Occipital lobe (tissue), 1 donor: ENCODE measurements at regions not wholly inside any gene's neighbourhood (a gene's known extent, or its start where the extent isn't known, plus 50 kb on each side); places are given as distances from the start of the nearest gene placed in this dataset.
"Not testable (repeated sequence)": the region's sequence is repeated elsewhere in the genome, so short reads cannot be mapped to it uniquely, and the experiment has no call there.

ENCODE experiments used
- DNase-seq: peaks from one replicate; lab custom pipeline; 2025; lab: John Stamatoyannopoulos, UW

DNA sequence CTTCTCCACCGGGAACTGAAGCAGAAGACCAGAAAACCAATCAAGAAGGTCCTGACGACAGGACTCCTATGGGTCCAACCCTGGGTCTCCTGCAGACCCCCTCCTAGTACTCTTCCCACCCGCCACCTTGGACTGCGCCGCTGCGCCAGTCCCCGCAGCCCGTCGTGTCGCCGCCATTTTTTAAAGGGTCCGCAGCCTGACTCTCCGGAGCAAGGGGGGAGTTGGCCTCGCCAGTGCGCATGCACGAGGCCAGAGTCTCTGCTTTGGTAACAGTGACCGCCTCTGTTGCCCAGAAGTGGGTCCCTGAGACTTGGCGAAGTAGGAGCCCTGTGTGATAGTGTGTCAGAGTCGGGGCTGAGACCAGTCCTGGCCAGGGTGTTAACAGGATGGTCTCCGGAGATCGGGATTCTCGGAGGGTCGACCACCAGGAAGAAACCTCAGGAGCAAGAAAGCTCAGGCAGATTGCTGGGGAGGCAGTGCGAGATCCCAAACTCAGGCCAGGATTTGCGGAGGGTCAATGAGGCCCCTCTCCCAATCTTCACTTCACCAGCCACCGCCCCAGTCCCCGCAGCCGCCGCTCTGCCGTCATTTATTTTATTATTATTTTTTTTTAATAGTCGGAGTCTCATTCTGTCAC is 612.5 kb downstream of the KCNJ18 start:
- DNase-seq, result no peak

DNA sequence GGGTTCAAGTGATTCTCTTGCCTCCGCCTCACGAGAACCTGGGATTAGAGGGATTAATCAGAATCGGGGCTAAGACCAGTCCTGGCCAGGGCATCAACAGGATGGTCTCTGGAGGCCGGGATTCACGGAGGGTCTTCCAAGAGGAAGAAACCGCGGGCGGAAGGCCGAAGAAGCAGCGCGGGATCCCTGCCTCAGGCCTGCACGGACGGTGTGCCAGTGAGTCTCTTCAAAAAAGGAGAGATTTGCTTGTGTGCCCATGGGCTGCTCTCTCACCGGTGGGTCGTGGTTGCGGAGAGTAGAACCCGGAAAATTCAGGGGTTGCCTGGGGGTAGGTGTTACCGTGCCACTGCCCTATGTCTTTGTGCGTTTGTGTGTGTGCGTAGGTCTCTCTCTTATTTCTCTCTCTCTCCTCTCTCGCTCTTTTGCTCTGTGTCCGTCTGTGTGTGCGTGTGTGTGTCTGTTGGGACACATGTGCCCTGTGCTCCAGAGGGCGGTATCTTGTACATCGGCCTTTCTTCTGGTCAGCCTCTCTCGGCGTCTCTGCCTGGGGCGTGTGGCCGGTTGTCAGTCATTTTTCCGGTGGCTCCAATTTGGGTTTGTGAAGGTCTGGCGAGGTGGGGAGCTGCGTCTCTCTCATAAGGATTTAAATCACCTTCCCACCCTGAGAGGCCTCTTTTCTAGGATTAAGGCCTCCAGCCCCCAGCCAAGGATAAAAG is 613.2 kb downstream of the KCNJ18 start:
- DNase-seq, result no peak

- DNase-seq, result not testable (repeated sequence)
These were observed 618.0 kb downstream of the KCNJ18 start for GRCh38 chr17:22310292-22310691.

DNA sequence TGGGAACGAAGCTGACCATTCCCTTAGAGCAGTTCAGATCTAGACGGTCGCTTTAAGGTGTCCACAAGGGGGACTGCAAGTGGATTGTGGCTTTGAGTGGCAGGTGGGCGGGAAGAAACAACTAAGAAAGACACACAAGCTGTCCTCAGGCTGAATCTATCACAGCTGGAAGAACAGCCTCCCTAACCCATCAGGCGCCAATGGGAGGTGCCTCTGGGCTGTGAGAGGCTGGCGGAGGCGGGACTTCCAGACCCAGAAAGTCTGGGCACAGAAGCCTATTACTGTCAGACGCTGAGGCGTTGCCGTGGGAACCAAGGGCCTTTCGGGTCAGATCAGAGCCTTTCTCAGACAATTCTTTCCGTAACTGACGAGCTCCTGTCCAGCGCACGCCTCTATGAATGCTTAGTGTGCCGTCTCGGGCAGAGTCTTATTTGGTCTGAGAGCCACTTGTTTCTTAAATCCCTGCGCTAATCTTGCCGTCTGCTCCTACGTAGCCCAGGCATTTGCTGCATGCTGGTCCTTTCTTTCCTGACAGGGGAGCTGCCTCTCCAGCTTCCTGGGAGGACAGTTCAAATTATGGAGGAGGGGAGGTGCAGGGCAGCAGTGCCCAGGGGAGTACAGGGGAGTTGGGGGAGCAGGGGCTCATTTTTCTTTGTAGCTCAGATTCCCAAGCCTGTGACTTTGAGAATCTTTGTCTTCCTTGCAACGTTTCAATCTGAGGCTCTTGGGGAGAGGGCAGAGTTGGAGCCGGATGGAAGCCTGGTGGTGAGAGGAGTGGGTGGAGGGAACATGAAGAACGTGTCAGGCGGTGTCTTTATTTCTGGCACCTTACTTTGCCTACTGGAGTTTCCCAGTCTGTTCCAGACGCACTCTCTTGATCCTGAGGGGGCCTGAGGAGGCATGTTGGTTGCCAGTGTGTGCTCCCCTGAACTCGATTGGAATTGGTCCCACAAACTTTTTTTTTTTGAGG is 618.7 kb downstream of the KCNJ18 start:
- peak; percentile 32 for DNase-seq

GRCh38 chr17:22321001-22321400 is 628.7 kb downstream of the KCNJ18 start:
- not testable (repeated sequence) for DNase-seq

DNA sequence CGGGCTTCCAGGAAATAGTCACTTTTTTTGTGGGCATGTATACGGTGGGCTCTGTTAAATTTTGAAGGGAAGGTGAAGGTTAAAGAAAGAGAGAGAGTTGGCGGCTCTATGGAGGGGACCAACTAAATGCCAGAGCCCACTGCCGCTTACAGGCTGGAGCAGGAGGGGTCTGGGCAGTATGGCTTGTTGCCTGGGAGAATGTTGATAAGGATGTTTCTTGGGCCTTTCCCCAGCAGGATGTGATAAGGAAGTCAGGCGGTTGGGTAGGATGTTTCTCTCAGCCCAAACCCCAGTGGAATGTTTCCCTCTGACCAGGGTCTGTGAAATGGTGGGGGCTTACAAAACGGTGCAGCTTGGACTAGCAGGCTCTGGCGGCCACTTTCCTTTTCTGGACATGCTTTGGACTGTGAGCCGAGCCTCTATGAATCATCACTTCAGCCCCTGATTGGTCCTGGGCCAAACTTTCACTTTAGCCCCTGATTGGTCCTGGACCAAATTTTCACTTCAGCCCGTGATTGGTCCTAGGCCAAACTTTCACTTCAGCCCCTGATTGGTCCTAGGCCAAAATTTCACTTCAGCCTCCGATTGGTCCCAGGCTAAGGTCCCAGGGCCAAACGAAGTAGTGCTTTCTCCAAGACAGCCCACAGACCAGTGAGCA is 630.7 kb downstream of the KCNJ18 start:
- not testable (repeated sequence) for DNase-seq

GRCh38 chr17:22337467-22337866 is 645.1 kb downstream of the KCNJ18 start:
- DNase-seq, result no peak

DNA sequence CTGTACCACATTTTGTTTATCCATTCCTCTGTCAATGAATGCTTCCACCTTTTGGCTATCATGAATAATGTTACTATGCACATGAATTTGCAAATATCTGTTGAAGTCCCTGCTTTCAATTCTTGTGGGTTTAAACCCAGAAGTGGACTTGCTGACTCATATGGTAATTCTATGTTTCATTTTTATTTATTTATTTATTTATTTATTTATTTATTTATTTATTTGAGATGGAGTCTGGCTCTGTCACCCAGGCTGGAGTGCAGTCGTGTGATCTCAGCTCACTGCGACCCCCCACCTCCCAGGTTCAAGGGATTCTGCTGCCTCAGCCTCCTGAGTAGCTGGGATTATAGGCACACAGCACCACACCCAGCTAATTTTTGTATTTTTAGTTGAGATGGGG is 664.3 kb downstream of the KCNJ18 start:
- not testable (repeated sequence) for DNase-seq

GRCh38 chr17:22370988-22371387 is 678.7 kb downstream of the KCNJ18 start:
- not testable (repeated sequence) for DNase-seq

DNA sequence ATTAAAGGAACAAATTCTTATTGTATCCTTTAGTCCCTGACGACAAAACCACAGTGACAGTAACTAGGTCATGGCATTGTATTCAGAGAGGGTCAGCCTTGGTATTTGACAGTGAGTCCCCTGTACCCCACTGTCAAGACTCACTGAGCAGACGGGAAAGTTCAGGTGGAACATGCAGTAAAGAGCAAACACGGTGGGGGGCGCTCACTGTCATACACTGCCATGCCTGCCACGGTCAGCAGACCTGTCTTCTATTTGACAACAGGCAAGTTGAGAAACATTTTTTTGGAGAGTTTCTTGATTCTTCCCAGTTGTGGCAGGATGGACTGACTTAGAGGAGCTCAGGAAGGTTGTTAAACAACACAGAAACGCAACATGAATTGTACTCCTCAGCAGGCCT is 681.6 kb downstream of the KCNJ18 start:
- no peak for DNase-seq

DNA sequence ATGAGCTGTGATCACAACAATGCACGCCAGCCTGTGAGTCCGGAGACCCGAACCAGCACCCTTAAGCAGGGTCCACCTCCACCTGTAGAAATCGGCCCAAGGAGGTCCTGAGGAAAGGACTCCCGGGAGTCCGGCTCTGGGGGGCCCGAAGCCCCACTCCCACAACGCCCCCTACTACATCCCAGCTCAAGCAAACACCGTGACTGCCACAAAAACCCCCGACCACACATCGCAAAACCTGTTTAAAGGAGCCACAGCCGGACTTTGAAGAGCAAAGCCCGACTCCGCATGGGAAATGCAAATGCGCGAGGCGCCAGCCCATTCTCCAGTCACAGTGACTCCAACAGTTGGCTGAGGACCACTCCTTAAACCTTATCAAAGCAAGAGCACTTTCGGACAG is 682.4 kb downstream of the KCNJ18 start:
- DNase-seq, result no peak

DNA sequence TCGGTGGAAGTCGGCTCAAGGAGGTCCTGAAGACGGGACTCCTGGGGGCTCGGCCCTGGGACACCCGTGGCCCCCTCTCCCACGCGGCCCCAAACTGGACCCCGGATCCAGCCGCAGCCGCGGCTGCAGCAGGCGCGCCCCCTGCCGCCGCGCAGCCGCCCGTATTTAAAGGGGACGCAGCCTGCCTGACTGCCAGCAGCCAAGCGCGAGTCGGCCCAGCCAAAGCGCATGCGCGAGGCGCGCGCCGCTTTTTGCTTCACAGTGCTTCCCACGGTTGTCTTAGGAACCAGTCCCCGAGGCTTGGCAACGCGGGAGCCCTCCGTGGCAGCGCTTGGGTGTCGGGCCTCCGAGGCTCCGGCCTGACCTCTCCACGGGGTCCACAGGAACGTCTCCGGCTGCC is 684.4 kb downstream of the KCNJ18 start:
- DNase-seq, result not testable (repeated sequence)

DNA sequence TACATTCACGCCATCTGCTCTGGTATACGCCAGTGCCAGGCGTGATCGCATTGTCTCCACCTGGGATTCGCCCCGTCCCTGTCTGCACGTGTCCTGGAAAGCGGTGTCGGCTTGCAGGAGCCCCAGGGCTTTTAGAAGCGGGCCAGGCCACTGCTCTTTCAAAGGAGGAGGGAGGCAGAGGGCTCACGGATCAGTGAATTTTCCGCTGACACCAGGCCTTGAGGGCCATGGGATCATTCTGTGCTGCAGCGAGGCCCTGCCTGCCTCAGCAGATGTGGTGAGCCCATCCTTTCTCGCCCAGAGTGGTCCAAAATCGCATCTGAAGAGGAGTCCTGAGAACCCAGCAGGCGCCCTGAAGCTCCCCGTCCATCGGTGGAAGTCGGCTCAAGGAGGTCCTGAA is 686.4 kb downstream of the KCNJ18 start:
- DNase-seq, result not testable (repeated sequence)

GRCh38 chr17:22381589-22381988 is 689.3 kb downstream of the KCNJ18 start:
- DNase-seq, result not testable (repeated sequence)

- not testable (repeated sequence) for DNase-seq
These were observed 691.6 kb downstream of the KCNJ18 start for GRCh38 chr17:22383772-22384460.

DNA sequence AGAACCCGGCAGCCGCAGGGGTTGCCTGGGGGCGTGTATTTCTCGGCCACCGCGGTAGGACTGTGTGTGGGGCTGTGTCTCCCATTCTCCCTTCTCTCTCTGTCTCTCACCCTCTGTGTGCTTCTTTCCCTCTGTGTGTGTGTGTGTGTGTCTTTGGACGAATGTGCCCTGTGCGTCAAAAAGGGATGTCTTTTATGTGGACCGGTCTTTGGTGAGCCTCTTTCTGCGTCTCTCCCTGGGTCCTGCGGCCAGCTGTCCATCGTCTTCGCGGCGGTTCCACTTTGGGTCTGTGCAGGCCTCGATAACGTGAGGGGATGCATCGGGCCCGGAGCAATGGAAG is 692.1 kb downstream of the KCNJ18 start:
- not testable (repeated sequence) for DNase-seq

DNA sequence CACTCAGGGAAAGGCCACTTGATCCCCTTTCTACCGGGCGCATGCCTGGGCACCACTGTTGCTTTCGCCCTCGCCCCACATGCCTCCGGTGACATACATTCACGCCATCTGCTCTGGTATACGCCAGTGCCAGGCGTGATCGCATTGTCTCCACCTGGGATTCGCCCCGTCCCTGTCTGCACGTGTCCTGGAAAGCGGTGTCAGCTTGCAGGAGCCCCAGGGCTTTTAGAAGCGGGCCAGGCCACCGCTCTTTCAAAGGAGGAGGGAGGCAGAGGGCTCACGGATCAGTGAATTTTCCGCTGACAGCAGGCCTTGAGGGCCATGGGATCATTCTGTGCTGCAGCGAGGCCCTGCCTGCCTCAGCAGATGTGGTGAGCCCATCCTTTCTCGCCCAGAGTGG is 706.1 kb downstream of the KCNJ18 start:
- not testable (repeated sequence) for DNase-seq

DNA sequence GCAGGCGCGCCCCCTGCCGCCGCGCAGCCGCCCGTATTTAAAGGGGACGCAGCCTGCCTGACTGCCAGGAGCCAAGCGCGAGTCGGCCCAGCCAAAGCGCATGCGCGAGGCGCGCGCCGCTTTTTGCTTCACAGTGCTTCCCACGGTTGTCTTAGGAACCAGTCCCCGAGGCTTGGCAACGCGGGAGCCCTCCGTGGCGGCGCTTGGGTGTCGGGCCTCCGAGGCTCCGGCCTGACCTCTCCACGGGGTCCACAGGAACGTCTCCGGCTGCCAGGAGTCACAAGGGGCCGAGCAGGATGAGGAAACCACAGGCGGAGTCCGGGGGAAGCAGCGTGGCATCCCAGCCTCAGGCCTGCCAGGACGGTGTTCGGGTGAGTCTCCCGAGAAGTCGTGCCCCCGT is 706.7 kb downstream of the KCNJ18 start:
- DNase-seq, result not testable (repeated sequence)

GRCh38 chr17:22405080-22405479 is 712.8 kb downstream of the KCNJ18 start:
- not testable (repeated sequence) for DNase-seq

DNA sequence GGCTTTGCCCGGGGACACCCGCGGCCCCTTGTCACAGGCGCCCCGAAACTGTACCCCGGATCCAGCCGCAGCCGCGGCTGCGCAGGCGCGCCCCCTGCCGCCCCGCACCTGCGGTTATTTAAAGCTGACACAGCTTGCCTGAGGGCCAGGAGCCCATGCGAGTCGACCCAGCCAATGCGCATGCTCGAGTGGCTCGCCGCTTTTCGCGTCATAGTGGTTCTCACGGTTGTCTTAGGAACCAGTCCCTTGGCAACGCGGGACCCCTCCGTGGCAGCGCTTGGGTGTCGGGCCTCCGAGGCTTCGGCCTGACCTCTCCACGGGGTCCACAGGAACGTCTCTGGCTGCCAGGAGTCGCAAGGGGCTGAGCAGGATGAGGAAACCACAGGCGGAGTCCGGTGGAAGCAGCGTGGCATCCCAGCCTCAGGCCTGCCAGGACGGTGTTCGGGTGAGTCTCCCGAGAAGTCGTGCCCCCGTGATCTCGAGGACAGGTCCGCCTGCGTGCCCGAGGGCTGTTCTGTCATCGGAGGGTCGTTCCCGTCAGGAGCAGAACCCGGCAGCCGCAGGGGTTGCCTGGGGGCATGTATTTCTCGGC is 716.9 kb downstream of the KCNJ18 start:
- DNase-seq, result no peak

GRCh38 chr17:22410136-22410535 is 717.8 kb downstream of the KCNJ18 start:
- no peak for DNase-seq
